GM21717 (cell line): ENCODE measurements at regions not wholly inside any gene's neighbourhood (a gene's known extent, or its start where the extent isn't known, plus 50 kb on each side); places are given as distances from the start of the nearest gene placed in this dataset.

Source experiments
- ATAC-seq: cut with Tn5 transposase; IDR thresholded peaks from one replicate; pipeline ENCODE4 v1.9.1; 2021; ENCODE audit warnings: mild to moderate bottlenecking, moderate library complexity; ENCODE audit not compliant: unreplicated experiment

DNA sequence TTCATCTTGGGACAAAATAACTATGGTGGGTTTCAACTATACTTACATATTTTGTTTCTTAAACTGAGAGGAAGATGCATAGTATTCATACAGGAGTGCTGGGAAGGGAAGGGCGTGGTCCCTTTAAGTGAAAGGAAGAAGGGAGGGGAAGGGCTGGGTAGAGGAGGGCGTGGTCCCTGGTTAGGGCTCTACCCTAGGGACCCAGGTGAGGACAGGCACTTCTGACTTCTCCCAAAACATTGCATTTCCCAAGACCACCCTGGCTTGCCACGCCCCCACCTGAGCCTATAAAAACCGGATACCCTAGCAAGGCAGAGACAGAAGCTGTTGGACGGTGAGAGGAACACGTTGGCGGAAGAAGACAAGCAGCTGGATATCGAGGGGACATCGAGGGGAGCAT is 157.6 kb upstream of the PLXNA4 start:
- no peak for ATAC-seq

DNA sequence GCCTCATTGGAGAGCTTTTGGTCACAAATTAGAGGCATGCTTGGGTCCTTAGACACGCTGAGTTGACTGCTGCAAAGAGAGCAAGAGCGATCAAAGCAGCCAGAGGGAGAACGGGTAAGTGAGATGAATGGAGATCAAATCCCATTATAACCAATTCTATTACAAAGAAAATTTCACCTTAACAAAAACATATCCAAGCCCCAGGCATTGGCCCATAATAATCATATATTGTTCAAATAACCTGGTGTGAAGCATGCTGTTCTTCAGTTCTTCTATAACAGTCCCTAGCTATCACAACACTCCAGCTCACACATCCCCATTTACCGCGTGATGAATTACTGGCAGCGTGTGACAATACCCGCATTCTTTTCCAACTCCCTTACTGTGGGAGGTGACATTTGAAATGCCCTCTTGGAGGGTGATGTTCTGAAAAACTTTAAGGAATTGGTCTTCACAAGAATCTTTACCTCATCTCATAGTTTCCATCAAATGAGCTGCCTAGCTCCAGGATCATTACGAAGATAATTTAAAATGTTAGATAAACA is 156.1 kb upstream of the PLXNA4 start:
- ATAC-seq = no peak

DNA sequence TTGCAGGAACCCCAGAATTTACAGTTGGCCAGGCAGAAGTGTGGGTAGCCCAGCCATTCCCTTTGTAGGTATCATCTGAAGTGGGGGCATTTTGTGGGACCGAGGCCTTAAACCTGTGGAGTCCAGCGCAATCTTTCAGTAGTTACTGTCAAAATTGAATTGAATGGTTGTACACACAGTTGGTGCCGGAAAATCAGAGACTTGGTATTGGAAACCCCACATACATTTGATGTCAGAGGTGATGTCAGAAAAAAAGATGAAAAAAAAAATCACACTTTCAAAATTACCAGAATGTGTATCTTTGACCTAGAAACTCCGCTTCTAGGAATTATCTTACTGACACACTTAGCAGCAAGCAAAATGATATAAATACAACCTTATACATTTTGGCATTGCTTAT is 153.8 kb upstream of the PLXNA4 start:
- ATAC-seq = no peak

DNA sequence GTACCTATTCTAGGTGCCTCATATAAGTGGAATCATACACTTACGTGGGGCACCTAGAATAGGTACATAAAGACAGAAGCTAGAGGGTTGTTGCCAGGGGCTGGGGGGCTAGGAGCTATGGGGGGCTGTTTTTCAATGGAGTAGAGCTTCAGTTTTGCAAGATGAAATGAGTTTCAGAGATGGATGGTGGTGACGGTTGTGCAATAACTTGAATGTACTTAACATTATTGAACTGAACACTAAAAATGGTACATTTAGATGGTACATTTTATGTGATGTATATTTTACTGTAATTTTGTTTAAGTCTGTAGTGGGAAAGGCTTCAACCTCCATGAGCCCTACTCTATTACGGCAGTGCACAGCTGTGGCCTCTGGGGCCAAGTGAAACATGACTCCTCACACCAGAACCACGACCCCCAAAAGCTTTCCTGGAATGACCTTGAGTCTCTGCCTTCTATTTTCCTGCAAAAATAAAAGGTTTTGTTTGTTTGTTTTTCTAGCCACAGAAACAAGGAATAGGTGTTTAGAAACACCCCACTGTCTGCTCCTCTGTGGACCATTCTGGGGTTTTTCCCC is 147.3 kb upstream of the PLXNA4 start:
- no peak for ATAC-seq

DNA sequence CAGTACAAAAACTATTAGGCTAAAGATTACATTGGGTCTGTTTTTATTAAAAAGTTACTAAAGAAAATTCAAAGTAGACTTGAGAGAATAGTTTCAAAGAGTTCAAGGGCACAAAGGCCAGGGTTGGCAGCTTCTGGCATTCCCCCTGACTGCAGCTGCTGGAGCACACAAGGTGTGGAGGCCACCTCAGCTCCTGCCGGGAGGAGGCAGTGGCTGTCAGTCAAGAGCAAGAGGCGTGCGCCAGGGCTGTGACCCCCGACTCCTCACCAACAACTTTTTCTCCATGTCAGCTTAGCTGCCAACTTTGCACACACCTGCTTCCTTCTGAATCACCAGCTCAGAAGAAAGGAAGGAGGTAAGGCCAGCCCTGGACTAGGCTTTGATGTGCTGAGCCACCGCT is 144.6 kb upstream of the PLXNA4 start:
- ATAC-seq = no peak

DNA sequence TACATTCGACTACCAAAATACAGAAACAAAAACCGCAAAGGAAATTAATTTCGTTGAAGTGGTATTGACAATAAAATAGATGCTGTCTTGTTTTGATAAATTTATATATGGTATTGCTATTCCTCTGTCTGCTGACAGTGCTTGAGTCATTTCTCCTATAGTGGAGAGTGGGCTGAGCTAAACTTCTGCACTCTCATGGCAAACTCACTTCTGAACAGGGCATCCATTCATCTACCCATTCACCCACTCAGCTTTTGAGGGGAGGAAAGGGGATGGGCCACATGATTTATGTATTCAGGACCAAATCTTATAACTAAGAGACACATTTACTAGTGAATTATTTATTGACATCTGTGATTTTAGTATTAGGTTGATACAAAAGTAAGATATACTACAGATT is 137.6 kb upstream of the PLXNA4 start:
- ATAC-seq = no peak

DNA sequence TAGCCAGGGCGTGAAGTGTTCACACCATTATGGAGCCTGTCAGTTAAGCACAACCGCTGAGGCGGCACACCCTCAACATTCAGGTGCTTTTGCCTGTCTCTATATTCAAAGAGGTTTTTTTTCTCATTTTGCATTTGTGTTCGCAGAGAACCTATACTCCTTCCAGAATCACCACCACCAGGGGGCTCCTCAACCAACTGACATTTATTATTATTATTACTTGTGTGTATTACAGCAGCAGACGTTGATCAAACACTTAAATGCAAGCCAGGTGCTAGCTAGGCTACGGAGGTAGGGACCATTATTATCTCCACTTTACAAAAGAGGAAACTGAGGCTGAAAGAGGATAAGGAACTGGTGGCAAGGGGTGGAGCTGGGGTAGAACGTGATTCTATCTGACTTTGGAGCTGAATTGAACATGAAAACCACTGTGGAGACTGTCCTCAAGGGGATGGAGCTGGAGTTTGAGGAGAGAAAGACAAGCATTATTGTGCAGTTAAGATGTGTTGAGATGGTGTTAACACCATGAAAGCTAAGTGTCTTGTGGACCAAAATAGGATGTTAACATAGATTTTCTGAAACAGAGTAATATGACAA is 133.8 kb upstream of the PLXNA4 start:
- no peak for ATAC-seq

DNA sequence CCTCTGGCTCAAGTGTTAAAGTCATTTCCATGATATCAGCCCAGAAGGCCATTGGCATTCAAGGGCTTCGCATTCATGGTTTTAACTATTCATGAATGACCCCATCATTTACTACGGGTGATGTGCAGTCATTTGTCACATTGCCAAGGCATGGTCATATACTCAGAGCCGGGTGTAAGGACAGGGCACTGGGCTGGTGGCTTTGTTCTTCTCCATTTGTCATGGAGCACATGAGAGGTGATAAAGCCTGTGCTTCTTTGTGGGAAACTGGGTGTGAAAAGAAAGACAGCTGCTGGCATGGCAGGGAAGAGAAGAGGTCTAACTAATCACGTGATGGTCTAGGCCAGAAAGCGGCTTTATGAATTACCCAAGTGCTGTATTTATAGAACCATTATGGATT is 132.2 kb upstream of the PLXNA4 start:
- no peak for ATAC-seq

DNA sequence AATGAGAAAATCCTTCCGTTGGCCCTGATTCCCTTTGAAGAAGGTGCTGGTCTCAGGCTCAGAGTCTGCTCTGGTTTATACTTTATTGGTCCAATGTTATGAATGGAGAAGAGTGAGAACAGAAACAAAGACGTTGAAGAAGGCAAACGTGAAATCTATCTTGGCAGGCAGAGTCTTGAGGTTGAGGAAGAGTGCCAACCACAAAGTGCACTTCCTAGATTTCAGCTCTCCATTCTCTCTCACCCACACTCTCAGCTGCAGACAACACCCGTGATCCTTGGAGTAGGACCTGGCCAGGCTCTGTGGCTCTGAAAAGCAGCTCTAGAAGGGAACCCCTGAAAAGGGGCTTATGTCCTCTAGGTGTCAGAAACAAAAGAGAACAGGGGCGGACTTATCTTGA is 128.9 kb upstream of the PLXNA4 start:
- no peak for ATAC-seq

DNA sequence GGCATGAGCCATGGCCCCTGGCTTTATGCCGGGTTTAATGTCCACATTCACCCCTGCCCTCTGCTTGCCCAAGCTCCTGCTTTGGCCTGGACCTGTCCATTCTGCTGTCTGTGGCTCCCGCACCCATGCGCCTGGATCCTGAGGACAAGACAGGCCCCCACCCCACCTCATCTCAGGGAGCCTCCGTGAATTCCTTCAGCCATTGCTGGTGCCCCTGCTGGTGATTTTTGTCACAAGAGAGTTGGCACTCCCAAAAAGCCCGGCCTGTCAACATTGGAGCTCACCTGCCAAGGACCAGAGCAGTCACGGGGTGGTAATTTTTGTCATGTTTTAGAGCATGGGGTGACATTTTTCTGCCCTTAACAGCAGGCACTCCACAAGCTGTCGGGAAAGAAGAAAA is 127.5 kb upstream of the PLXNA4 start:
- no peak for ATAC-seq

DNA sequence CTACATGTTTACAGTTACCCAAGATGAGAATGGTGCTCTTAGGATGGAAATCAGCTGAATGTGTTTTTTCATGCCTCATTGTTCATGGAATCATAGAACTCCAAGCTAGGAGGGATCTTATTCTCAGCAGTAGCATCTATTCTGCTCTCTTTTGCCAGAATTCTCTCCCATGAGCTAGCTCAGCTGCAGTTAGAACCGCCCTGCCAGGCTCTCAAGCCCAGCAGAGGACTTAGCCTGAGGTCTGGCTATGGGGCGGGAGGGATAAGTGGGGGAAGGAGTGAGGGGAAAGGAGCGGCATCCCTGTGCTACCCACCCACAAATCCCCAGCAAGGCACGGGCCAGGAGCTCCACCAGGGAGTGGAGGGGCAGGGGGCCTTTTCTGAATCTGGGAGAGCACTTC is 120.7 kb upstream of the PLXNA4 start:
- ATAC-seq = no peak

DNA sequence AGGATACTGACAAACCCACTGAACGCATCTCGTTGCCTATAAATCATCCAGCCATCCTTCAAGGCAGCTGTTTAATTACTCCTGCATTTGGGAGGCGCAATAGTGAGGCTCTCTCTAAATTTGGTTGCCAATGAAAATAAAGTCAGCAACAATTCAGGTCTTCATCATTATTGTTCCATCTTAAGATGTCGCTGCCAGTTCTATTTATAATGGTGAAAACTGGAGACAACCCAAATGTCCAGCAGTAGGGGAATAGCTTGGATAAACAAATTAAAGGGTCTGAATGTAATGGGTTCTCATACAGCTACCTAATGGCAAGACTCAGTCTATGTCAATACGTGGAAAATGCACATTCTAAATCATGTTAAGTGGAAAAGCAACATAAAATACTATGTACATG is 120.1 kb upstream of the PLXNA4 start:
- ATAC-seq = no peak

DNA sequence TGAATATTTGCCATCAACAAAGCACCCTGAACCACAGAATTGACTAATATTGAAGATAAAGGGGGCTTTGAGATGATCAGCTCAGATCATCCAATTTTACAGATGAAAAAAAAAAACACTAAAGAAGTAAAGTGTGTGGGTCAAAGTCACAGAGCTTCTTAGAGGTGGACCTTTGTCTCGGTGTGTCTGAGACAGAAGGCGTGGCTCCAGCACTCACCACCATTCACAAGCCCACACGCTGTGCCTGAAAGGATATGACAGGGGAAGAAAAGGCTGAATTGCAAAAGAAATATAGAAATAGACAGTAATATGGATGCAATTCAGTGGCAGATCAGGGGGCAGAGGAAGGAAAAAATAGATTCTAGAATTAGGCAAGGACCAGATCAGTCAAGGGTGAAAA is 114.9 kb upstream of the PLXNA4 start:
- ATAC-seq = no peak

DNA sequence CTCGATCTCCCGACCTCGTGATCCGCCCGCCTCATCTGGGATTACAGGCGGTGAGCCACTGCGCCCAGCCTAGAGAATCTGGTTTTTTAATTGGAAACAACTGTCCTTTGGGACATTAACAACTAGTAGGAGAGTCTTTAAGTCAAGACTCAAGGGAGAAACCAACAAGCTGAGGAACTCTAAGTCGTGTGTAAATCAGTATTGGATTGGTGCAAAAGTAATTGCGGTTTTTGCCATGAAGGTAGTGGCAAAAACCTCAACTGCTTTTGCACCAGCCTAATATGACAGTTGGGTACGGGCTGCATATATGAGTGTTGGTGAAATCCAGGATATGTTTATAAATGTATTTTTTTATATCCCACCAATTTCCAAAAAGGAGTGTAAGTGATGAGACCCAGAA is 113.9 kb upstream of the PLXNA4 start:
- no peak for ATAC-seq

DNA sequence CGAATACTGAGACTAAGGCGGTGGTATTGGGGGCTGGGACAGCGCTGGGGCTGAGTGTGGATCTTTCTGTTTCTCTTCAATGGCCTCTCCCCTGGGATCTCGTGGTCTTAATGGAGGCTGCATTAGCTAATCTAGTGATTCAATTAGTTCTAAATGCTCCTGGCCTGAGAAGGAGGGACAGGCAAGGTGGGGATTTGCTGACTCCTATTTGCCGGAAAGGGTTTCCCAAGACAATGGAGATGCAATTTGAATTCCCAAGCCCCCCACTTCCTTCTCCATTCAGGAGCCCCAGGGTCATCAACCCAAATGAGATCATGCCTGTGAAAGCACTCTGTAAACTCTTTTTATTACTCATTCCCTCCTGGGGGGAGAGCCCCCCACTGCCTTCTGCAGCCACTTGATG is 111.7 kb upstream of the PLXNA4 start:
- no peak for ATAC-seq

DNA sequence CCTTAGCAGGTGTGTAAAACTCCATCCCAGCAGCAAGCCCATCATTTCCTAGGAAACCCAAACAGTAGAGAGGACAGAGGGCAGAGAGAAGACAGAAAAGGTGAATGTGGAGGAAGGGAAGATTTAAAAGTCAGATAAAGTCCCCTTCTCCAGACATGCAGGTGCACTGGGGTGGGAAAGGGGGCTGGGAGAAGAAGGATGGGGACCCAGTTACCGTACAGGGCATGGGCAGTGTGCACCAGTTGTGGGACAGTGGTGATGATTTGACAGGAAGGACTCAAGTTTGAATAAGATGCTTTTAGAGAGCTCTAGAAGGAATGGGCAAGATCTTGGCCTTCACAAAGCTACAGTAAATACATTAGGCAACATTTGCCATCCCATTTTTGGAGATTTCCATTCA is 110.7 kb upstream of the PLXNA4 start:
- ATAC-seq = no peak

DNA sequence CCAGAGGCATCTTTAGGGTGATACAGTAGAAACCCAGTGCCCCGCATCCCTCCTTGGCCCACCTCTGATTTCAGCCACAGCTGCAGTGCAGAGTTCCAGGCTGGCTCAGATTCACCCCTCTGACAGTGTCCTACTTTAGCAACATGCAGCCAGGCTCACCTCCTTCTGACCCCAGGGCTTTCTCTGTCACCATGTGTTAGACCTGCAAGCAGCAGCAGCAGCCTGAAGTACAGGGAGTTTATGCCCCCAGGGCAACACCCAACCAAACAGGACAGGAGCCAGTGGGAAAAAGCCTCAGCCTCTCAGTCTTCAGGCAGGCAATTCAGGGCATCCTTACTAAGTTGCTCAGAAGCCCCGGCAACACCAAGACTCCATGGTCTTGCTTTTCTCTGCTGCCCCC is 109.0 kb upstream of the PLXNA4 start:
- ATAC-seq = no peak

DNA sequence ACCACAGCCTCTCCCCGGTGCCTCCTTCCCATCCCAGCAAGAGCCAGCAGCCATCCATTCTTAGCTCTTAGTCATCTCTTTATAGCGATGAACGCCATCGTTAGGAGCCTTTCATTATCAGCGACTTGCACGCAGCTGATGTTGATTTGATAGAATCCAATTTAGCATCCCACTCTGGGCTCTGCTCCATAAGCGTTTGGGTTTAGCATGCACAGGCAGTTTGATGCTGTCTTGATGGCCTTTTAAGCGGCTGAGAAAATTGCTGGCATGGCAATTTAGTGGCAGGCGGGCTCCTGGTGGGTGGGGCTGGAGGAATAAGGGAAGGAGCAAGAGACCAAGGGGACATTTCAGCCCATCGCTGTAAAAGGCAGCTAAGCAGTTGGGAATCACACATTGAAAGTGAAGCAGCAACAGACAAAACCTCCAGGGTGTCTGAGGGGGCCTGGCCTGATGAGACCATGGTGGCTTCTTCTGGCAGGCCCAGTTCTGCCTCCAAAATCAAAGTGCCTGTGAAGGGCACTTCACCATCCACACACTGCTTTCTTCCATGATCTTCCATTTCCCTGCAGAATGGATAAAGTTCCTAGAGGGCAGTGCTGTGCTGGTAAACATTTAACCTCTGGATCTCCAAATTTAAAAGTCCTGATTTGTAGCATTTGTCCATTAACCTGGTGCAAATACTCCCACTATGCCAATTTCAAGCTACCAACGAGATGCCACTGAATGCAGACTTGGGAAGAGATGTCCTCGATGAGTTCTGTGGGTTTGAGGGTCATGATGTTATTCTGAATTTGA is 107.8 kb upstream of the PLXNA4 start:
- no peak for ATAC-seq

DNA sequence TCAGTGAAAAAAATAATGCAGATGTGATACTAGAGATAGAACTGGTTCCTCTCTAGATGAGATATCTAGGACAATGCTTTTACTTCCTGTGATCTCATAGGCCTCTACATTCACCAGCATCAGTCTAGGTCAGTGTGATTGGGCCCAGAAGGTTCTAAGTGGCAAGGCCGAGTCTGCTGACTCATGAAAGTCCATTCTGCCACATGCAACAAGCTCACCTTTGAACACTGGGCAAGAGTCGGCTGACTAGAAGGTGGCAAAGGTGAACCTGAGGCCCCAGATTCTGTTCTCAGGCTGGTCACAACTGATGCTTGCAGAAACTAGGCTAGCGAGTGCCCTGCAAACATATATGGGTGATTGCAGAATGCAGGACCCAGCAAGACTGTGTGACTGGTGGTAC is 105.7 kb upstream of the PLXNA4 start:
- no peak for ATAC-seq

DNA sequence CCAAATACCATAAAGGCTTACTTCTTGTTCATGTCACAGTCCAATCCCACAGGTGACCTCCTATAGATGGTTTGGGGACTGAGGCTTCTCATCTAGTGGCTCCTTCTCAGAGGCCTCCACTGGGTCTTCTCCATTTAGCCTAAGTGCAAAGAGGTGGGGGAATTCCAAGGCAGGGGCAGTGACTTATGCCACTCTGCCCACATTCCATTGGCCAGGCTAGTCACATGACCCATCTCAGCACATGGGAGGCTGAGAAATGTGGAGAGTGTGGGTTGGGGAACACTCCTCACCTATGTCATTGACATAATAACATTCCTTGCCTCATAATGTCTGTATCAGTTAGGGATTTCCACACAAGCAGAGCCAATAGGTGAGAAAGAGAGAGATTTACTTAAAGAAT is 104.3 kb upstream of the PLXNA4 start:
- ATAC-seq = no peak

DNA sequence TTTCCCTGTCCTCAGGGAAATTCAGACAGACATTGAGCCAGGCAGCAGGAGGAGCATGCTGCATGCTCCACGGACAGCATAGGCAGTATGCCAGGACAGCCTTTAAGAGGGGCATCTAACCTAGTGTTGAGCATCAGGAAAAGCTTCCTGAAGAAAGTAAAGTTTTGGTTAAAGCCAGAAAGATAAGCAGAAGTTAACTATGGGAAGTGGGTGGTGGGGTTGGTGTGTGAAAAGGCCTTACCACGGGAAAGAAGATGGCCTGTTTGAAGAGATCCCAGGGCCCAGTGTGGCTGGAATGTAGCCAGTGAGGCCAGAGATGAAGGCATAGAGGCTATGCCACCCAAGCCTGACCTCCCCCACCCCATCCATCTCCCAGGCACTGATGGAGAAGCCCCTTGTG is 102.4 kb upstream of the PLXNA4 start:
- ATAC-seq = no peak

DNA sequence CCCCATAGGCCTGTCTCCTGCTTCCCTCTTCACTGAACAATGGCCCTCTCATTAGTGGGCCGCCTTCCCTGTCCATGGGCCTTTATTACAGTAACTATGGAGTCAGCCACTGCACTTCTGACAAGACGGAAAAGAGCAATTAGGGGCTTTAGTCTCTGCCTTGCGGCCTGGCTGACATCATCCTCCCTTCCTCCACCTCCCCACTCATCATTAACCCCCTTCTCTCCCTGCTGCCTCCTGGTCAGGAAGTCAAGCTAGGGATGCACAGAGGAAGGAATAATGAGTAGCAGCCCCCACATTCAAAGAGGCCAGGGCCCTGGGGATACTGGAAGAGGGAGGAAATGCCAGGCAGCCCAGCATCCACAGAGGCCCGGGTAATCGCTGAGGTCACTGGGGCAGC is 101.6 kb upstream of the PLXNA4 start:
- ATAC-seq = no peak
